ENCODE measurements at regions not wholly inside any gene's neighbourhood (a gene's known extent, or its start where the extent isn't known, plus 50 kb on each side); places are given as distances from the start of the nearest gene placed in this dataset.

- TF ChIP-seq EZH2 (IDR thresholded peaks at IDR 0.05; ENCODE audit: low read length, missing control alignments) (no peak), CTCF (conservative IDR thresholded peaks at IDR 0.05 in 1 of 2, IDR thresholded peaks at IDR 0.05 in 1 of 2; ENCODE audit: low read depth in 1 of 2, low read length in 2 of 2) (no peak)
These were observed 51.7 kb upstream of the NANOS1 start for GRCh38 chr10:118977835-118978234.

Data from fibroblast of lung (primary cell).